CD14-positive monocyte (primary cell): ENCODE measurements at regions not wholly inside any gene's neighbourhood (a gene's known extent, or its start where the extent isn't known, plus 50 kb on each side); places are given as distances from the start of the nearest gene placed in this dataset.

Experiments used
- DNase-seq, 3 donors: peaks; one replicate each; pipeline ENCODE4 v3.0.0-alpha.2; 2011 to 2022
- H2AFZ ChIP-seq: 2 replicates; pipeline ENCODE4 v1.6.0; 2012; ENCODE audit warnings: mild to moderate bottlenecking, low read depth, low read length, inconsistent platforms; ENCODE audit not compliant: insufficient read depth, poor library complexity, severe bottlenecking
- H3K27ac ChIP-seq, 2 donors: 1 replicate in 1 of 2; 2 replicates in 1 of 2; pipeline ENCODE4 v1.5.1; 2012 to 2013; ENCODE audit warnings: low read length in 2 of 2, control low read depth in 1 of 2, inconsistent platforms in 1 of 2, low read depth in 1 of 2, mild to moderate bottlenecking in 1 of 2
- H3K27me3 ChIP-seq, 2 donors: one replicate each; pipeline versions ENCODE4 v1.6.0 to v1.6.1; 2011 to 2013; ENCODE audit warnings: low read length in 2 of 2; ENCODE audit not compliant: control insufficient read depth in 2 of 2, insufficient read depth in 2 of 2
- H3K36me3 ChIP-seq, 2 donors: replicated peaks in 1 of 2; 1 replicate in 1 of 2; 2 replicates in 1 of 2; pipeline versions ENCODE4 v1.5.1 to v1.6.1; 2012 to 2013; ENCODE audit warnings: low read length in 2 of 2, control low read depth in 1 of 2, inconsistent platforms in 1 of 2, mild to moderate bottlenecking in 1 of 2; ENCODE audit not compliant: insufficient read depth in 2 of 2, control insufficient read depth in 1 of 2
- H3K4me1 ChIP-seq, 2 donors: 1 replicate in 1 of 2; 2 replicates in 1 of 2; pipeline versions ENCODE4 v1.5.1 to v1.6.1; 2012 to 2013; ENCODE audit warnings: low read length in 2 of 2, control low read depth in 1 of 2, inconsistent platforms in 1 of 2, mild to moderate bottlenecking in 1 of 2, moderate library complexity in 1 of 2; ENCODE audit not compliant: insufficient read depth in 2 of 2, control insufficient read depth in 1 of 2
- H3K4me2 ChIP-seq: replicated peaks from 2 replicates; pipeline ENCODE3; 2012; ENCODE audit warnings: low read length, moderate library complexity, mild to moderate bottlenecking; ENCODE audit not compliant: poor library complexity, severe bottlenecking; ENCODE audit errors: extremely low read depth
- H3K4me3 ChIP-seq, 3 experiments: fragments of 200-600 bp in 1 of 3; sonication (generic) in 1 of 3; replicated peaks in 1 of 3; 1 replicate in 2 of 3; 2 replicates in 1 of 3; pipeline ENCODE4 v1.5.1; 2011 to 2013; ENCODE audit warnings: low read length in 3 of 3, mild to moderate bottlenecking in 3 of 3, control low read depth in 2 of 3, low read depth in 2 of 3, inconsistent platforms in 1 of 3, moderate library complexity in 1 of 3
- H3K79me2 ChIP-seq: 2 replicates; pipeline ENCODE4 v1.6.0; 2012; ENCODE audit warnings: mild to moderate bottlenecking, control low read depth, inconsistent platforms, low read length, moderate library complexity; ENCODE audit not compliant: insufficient read depth
- H3K9ac ChIP-seq: 2 replicates; pipeline ENCODE4 v1.6.0; 2017; ENCODE audit warnings: low read length, mild to moderate bottlenecking; ENCODE audit not compliant: insufficient read depth, poor library complexity, severe bottlenecking
- H3K9me3 ChIP-seq, 2 donors: replicated peaks in 1 of 2; 1 replicate in 1 of 2; 2 replicates in 1 of 2; pipeline versions ENCODE4 v1.5.1 to v1.6.1; 2012 to 2013; ENCODE audit warnings: low read length in 2 of 2, control low read depth in 1 of 2; ENCODE audit not compliant: control insufficient read depth in 1 of 2, insufficient read depth in 1 of 2
- H4K20me1 ChIP-seq: 2 replicates; pipeline ENCODE4 v1.6.0; 2012; ENCODE audit warnings: mild to moderate bottlenecking, low read length, control low read depth, moderate library complexity; ENCODE audit not compliant: insufficient read depth
- H3K27ac Mint-ChIP-seq, 7 donors: one replicate each; pipeline ENCODE4 v1.8.0; 2020; ENCODE audit warnings: mild to moderate bottlenecking in 7 of 7, mixed read lengths in 7 of 7, moderate library complexity in 6 of 7, inconsistent platforms in 2 of 7
- H3K27me3 Mint-ChIP-seq, 3 donors: one replicate each; pipeline ENCODE4 v1.8.0; 2021 to 2022; ENCODE audit warnings: low read depth in 3 of 3, mild to moderate bottlenecking in 3 of 3, mixed read lengths in 3 of 3, moderate library complexity in 3 of 3, inconsistent platforms in 1 of 3
- H3K36me3 Mint-ChIP-seq, 2 donors: one replicate each; pipeline ENCODE4 v1.8.0; 2020; ENCODE audit warnings: mixed read lengths in 2 of 2, inconsistent platforms in 1 of 2, mild to moderate bottlenecking in 1 of 2
- H3K4me1 Mint-ChIP-seq: one replicate; pipeline ENCODE4 v1.8.0; 2020; ENCODE audit warnings: mild to moderate bottlenecking, mixed read lengths
- H3K4me3 Mint-ChIP-seq, 2 donors: one replicate each; pipeline ENCODE4 v1.8.0; 2020; ENCODE audit warnings: mild to moderate bottlenecking in 2 of 2, mixed read lengths in 2 of 2, moderate library complexity in 1 of 2
- H3K9me3 Mint-ChIP-seq, 7 donors: one replicate each; pipeline ENCODE4 v1.8.0; 2020 to 2022; ENCODE audit warnings: mixed read lengths in 7 of 7, mild to moderate bottlenecking in 6 of 7, moderate library complexity in 6 of 7, inconsistent platforms in 2 of 7
- CTCF ChIP-seq: fragments of 200-600 bp; IDR thresholded peaks from one replicate; pipeline ENCODE4 v1.8.0; 2022; ENCODE audit warnings: antibody characterized with exemption, mild to moderate bottlenecking
- WGBS: methylation state at CpG from one replicate; pipeline ENCODE4 v1.1.5; 2013; ENCODE audit warnings: missing lambda C conversion rate; ENCODE audit not compliant: insufficient coverage; 5-methylcytosine and 5-hydroxymethylcytosine counted together
- intact Hi-C, 2 donors: fragments of 100-400 bp; cut with micrococcal nuclease; formaldehyde crosslinking; loops; one replicate each; pipeline versions ENCODE4 v1.15.0 to v1.15.1; 2023

- H3K27me3 Mint-ChIP-seq, result peaks cover 0 to 2% (median 0%) of the 10 kb centered on the region in 3 donors
Observed at GRCh38 chr9:12629067-12629466, 64.1 kb upstream of the TYRP1 start.

GRCh38 chr9:12631866-12632265 is 61.3 kb upstream of the TYRP1 start:
- Histone ChIP-seq H3K4me2 (no peak overlapping the region), H4K20me1 (no peaks in the 10 kb centered on the region), H3K79me2 (no peaks in the 10 kb centered on the region), H3K9ac (no peak overlapping the region), H3K27ac (no peak overlapping the region), H3K4me3 (no peak overlapping the region), H3K4me1 (no peaks in the 10 kb centered on the region), H3K9me3 (no peaks in the 10 kb centered on the region), H2AFZ (no peak overlapping the region), H3K27me3 (no peaks in the 10 kb centered on the region), H3K36me3 (no peaks in the 10 kb centered on the region)
- Mint-ChIP-seq H3K4me1 (no peaks in the 10 kb centered on the region), H3K27me3 (peaks cover 0 to 2% (median 0%) of the 10 kb centered on the region in 3 donors), H3K9me3 (peaks cover 0 to 2% (median 0%) of the 10 kb centered on the region in 7 donors), H3K27ac (no peak overlapping the region), H3K36me3 (no peaks in the 10 kb centered on the region), H3K4me3 (no peak overlapping the region)
- TF ChIP-seq CTCF, result no peak
- no CpG with 5 or more reads among the region's 5 CpGs for WGBS
- intact Hi-C loops, result no loop called here
- no peak for DNase-seq

More at GRCh38 chr9:12629067-12629466, 64.1 kb upstream of the TYRP1 start:
- Histone ChIP-seq H3K36me3 (no peaks in the 10 kb centered on the region), H3K9ac (no peak overlapping the region), H3K27ac (no peak overlapping the region), H3K4me3 (no peak overlapping the region), H3K9me3 (no peaks in the 10 kb centered on the region), H2AFZ (no peak overlapping the region), H4K20me1 (no peaks in the 10 kb centered on the region), H3K4me1 (no peaks in the 10 kb centered on the region), H3K79me2 (no peaks in the 10 kb centered on the region), H3K4me2 (no peak overlapping the region), H3K27me3 (no peaks in the 10 kb centered on the region)
- no peak for DNase-seq
- Mint-ChIP-seq H3K4me1 (no peaks in the 10 kb centered on the region), H3K4me3 (no peak overlapping the region), H3K9me3 (peaks cover 0 to 2% (median 0%) of the 10 kb centered on the region in 7 donors), H3K27ac (no peak overlapping the region), H3K36me3 (no peaks in the 10 kb centered on the region)
- no peak for TF ChIP-seq CTCF
- intact Hi-C loops, result no loop called here
- no CpG with 5 or more reads among the region's 2 CpGs for WGBS
